ENCODE measurements at regions not wholly inside any gene's neighbourhood (a gene's known extent, or its start where the extent isn't known, plus 50 kb on each side); places are given as distances from the start of the nearest gene placed in this dataset.

DNA sequence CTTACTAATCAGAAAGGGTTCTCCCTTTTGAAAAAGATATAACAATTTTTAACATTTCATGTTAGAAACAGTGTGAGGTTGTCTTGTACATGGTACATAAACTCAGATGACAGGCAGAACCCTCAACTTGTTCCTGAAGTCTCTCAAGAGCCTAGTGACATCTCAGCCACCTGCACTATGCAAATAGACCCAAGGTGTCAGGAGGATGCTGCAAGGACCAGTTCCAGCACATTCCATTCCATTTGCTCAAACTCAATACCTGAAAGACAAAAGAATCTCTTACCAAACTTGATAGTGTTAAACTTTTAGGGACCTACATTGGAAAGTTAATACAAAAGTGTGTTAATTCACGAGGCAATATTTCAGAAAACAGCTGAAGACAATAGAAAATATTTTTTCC is 544.6 kb downstream of the CETN3 start:
- WGBS, 5 donors, result 74 to 89% (median 83%) methylated on average over 1 of the region's 1 CpG

DNA sequence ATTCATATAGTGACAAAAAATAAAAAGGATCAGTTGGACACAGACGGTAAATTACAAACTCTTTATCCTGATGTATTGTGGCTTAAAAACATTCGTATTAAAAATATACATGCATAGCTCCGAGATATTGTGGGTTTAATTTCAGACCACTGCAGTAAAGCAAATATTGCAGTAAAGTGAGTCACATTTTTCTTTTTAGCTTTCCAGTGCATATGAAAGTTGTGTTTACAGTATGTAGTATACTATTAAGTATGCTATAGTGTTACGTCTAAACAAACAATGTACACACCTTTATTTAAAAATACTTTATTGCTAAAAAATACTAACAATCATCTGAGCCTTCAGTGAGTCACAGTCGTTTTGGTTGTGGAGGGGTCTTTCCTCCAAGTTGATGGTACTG is 551.8 kb downstream of the CETN3 start:
- 83 to 93% (median 91%) methylated on average over 5 of the region's 5 CpGs for WGBS, 5 donors
- Histone ChIP-seq H3K4me3 (no peak overlapping the region), H3K4me1 (no peaks in the 10 kb centered on the region), H3K27me3 (replicated peaks in 1 of 7) (no peaks in the 10 kb centered on the region), H3K36me3 (no peaks in the 10 kb centered on the region), H3K27ac (no peak overlapping the region), H3K9me3 (peaks cover 0 to 9% (median 0%) of the 10 kb centered on the region in 8 donors)
- TF ChIP-seq POLR2AphosphoS5 (IDR thresholded peaks at IDR 0.05), result no peak
- TF ChIP-seq, protein P1, sequence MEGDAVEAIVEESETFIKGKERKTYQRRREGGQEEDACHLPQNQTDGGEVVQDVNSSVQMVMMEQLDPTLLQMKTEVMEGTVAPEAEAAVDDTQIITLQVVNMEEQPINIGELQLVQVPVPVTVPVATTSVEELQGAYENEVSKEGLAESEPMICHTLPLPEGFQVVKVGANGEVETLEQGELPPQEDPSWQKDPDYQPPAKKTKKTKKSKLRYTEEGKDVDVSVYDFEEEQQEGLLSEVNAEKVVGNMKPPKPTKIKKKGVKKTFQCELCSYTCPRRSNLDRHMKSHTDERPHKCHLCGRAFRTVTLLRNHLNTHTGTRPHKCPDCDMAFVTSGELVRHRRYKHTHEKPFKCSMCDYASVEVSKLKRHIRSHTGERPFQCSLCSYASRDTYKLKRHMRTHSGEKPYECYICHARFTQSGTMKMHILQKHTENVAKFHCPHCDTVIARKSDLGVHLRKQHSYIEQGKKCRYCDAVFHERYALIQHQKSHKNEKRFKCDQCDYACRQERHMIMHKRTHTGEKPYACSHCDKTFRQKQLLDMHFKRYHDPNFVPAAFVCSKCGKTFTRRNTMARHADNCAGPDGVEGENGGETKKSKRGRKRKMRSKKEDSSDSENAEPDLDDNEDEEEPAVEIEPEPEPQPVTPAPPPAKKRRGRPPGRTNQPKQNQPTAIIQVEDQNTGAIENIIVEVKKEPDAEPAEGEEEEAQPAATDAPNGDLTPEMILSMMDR (IDR thresholded peaks at IDR 0.05 in 8 of 11, conservative IDR thresholded peaks at IDR 0.05 in 3 of 11), result no peak
- TF ChIP-seq POLR2A (IDR thresholded peaks at IDR 0.05), result no peak
- no peak for DNase-seq
- intact Hi-C loops (cut with DNase I; ENCODE audit: low total_unique reads), result no loop called here

More for the DNA sequence above, 544.6 kb downstream of the CETN3 start:
- Histone ChIP-seq H3K4me3 (no peak overlapping the region), H3K4me1 (no peaks in the 10 kb centered on the region), H3K36me3 (no peaks in the 10 kb centered on the region), H3K27me3 (replicated peaks in 1 of 7) (no peaks in the 10 kb centered on the region), H3K27ac (no peak overlapping the region), H3K9me3 (no peaks in the 10 kb centered on the region)
- no peak for DNase-seq
- intact Hi-C loops (cut with DNase I; ENCODE audit: low total_unique reads), result no loop called here
- TF ChIP-seq, protein P1 (IDR thresholded peaks at IDR 0.05 in 8 of 11, conservative IDR thresholded peaks at IDR 0.05 in 3 of 11), result no peak
- TF ChIP-seq POLR2AphosphoS5 (IDR thresholded peaks at IDR 0.05) (no peak), POLR2A (IDR thresholded peaks at IDR 0.05) (no peak)

DNA sequence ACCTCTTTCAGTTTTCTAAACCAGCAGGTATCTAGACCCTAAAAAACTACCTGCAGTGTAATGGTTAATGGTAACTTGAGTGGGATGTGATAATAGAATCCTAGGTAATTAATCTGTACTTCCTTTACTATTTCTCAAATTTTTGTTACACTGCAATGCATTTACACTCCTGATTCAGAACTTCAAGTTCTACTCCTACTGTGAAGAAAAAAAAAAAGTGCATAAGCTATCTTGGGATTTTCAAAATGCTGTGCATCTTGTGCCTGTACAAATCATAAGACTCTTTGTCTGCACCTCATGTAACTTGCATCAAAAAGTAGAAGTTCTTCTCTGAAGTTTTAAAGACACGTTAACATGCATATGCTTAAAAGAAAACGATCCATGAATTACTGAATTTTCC is 554.1 kb downstream of the CETN3 start:
- Histone ChIP-seq H3K4me1 (no peaks in the 10 kb centered on the region), H3K36me3 (no peaks in the 10 kb centered on the region), H3K27me3 (replicated peaks in 1 of 7) (no peaks in the 10 kb centered on the region), H3K9me3 (peaks cover 0 to 9% (median 0%) of the 10 kb centered on the region in 8 donors), H3K4me3 (no peak overlapping the region), H3K27ac (no peak overlapping the region)
- TF ChIP-seq POLR2A (IDR thresholded peaks at IDR 0.05) (no peak), POLR2AphosphoS5 (IDR thresholded peaks at IDR 0.05) (no peak)
- TF ChIP-seq, protein P1 (IDR thresholded peaks at IDR 0.05 in 8 of 11, conservative IDR thresholded peaks at IDR 0.05 in 3 of 11), result no peak
- intact Hi-C loops (cut with DNase I; ENCODE audit: low total_unique reads), result no loop called here
- WGBS, 5 donors, result 84 to 96% (median 92%) methylated on average over 2 of the region's 2 CpGs
- DNase-seq, result no peak

DNA sequence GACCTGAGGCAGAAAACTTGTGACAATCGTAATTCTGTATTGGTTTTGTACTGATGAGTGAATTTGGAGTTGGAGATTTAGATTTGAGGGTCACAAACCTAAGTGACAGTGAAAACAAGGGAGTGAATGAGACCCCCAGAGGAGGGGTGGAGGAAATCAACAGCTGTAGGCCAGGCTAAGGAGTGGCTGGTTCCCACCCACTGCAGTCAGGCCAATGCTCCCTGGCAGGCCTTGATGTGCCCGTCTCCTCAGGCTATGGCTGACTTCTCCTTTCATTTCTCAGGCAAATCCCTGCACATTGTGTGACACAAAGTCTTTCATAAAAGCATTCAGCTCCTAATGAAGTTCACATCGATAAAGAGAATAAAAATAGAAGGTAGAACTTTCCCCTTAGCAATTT is 557.6 kb downstream of the CETN3 start:
- no peak for DNase-seq
- TF ChIP-seq POLR2A (IDR thresholded peaks at IDR 0.05) (no peak), POLR2AphosphoS5 (IDR thresholded peaks at IDR 0.05) (no peak)
- TF ChIP-seq, protein P1 (IDR thresholded peaks at IDR 0.05 in 8 of 11, conservative IDR thresholded peaks at IDR 0.05 in 3 of 11), result no peak
- Histone ChIP-seq H3K9me3 (no peaks in the 10 kb centered on the region), H3K27ac (no peak overlapping the region), H3K27me3 (replicated peaks in 1 of 7) (no peaks in the 10 kb centered on the region), H3K4me1 (no peaks in the 10 kb centered on the region), H3K36me3 (no peaks in the 10 kb centered on the region), H3K4me3 (no peak overlapping the region)
- intact Hi-C loops (cut with DNase I; ENCODE audit: low total_unique reads), result no loop called here
- 75 to 95% (median 80%) methylated on average over 3 of the region's 3 CpGs for WGBS, 5 donors

Measured in spleen (tissue), 11 donors.